Hematopoietic multipotent progenitor cell treated with erythropoietin and hydrocortisone succinate and interleukin-3 and kit ligand, for 8 days (in vitro differentiated cells): ENCODE measurements at regions not wholly inside any gene's neighbourhood (a gene's known extent, or its start where the extent isn't known, plus 50 kb on each side); places are given as distances from the start of the nearest gene placed in this dataset.

Source experiments
- DNase-seq: peaks from one replicate; pipeline ENCODE4 v3.0.0-alpha.2; 2015

- no peak for DNase-seq
Measured at GRCh38 chr21:38875694-38876492, 70.2 kb downstream of the ETS2 start.
